Memory B cell (primary cell): ENCODE measurements at regions not wholly inside any gene's neighbourhood (a gene's known extent, or its start where the extent isn't known, plus 50 kb on each side); places are given as distances from the start of the nearest gene placed in this dataset.

Experiments used
- ATAC-seq: fragments of 150-1000 bp; cut with Tn5 transposase; 2 replicates; pipeline ENCODE4 v1.10.0; 2021; ENCODE audit warnings: low read depth, mild to moderate bottlenecking, moderate library complexity
- DNase-seq, 2 donors: peaks; one replicate each; pipeline ENCODE4 v3.0.0; 2022; ENCODE audit warnings: low spot score in 2 of 2
- H3K27ac Mint-ChIP-seq: one replicate; pipeline ENCODE4 v1.8.0; 2022; ENCODE audit warnings: mild to moderate bottlenecking, moderate library complexity, mixed read lengths
- H3K27me3 Mint-ChIP-seq: one replicate; pipeline ENCODE4 v1.8.0; 2022; ENCODE audit warnings: mixed read lengths
- H3K36me3 Mint-ChIP-seq: one replicate; pipeline ENCODE4 v1.8.0; 2022; ENCODE audit warnings: mild to moderate bottlenecking, mixed read lengths
- H3K4me1 Mint-ChIP-seq: one replicate; pipeline ENCODE4 v1.8.0; 2022; ENCODE audit warnings: mixed read lengths
- H3K4me3 Mint-ChIP-seq: one replicate; pipeline ENCODE4 v1.8.0; 2022; ENCODE audit warnings: mild to moderate bottlenecking, moderate library complexity, mixed read lengths
- H3K9me3 Mint-ChIP-seq: one replicate; pipeline ENCODE4 v1.8.0; 2022; ENCODE audit warnings: mixed read lengths

GRCh38 chr12:88994971-88995370 lies 357.3 kb downstream of the DUSP6 start:
- Mint-ChIP-seq H3K27ac (no peak overlapping the region), H3K9me3 (no peaks in the 10 kb centered on the region), H3K27me3 (peaks cover 8% of the 10 kb centered on the region), H3K4me1 (no peaks in the 10 kb centered on the region), H3K4me3 (no peak overlapping the region), H3K36me3 (no peaks in the 10 kb centered on the region)
- DNase-seq (no peak), ATAC-seq (no peak)

DNA sequence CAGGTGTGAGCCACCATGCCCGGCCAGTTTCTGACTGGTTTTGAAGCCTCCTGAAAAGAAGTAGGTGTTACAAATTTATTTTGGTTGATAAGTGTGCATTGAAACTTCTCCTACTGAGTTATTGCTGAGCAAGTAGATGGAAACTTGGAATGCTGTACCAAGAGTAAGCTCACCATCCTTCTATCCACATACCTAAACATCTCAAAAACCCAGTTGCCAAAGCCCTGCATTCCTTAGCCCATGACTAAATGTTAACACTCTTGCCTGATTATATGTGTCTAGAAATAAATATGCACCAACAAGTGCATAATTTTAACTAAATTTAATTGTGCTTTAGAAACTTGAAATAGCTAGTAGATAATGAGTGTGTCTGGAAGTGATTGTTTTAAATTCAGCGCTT lies 357.8 kb downstream of the DUSP6 start:
- H3K9me3 Mint-ChIP-seq: no peaks in the 10 kb centered on the region
- peaks cover 8% of the 10 kb centered on the region for H3K27me3 Mint-ChIP-seq
- no peak overlapping the region for H3K27ac Mint-ChIP-seq
- ATAC-seq: no peak
- H3K4me1 Mint-ChIP-seq: no peaks in the 10 kb centered on the region
- no peak overlapping the region for H3K4me3 Mint-ChIP-seq
- no peaks in the 10 kb centered on the region for H3K36me3 Mint-ChIP-seq
- DNase-seq: no peak

GRCh38 chr12:88993651-88994050 lies 358.6 kb downstream of the DUSP6 start:
- Mint-ChIP-seq H3K27ac (no peak overlapping the region), H3K36me3 (no peaks in the 10 kb centered on the region), H3K9me3 (no peaks in the 10 kb centered on the region), H3K4me3 (no peak overlapping the region), H3K4me1 (no peaks in the 10 kb centered on the region), H3K27me3 (peaks cover 8% of the 10 kb centered on the region)
- ATAC-seq (no peak), DNase-seq (no peak)

DNA sequence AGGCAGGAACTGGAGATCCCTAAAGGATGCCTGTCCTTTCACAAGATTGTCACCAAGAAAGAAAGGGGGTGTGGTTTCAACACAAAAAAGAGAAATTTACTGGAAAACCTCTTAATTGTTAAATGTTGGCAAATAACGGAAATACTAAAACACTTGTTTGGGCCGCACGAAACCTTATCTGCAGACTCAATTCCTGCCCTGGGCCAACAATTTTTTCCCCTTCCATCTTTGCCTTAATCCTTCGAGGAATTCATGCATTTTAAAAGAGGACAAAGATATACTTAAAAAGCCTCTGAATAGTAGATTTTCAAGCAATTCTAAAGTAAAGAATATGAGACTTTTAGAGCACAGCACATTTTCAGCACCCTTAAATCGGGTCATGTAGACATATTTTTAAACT lies 366.2 kb downstream of the DUSP6 start:
- no peaks in the 10 kb centered on the region for H3K36me3 Mint-ChIP-seq
- no peak for DNase-seq
- H3K27ac Mint-ChIP-seq: no peak overlapping the region
- no peaks in the 10 kb centered on the region for H3K9me3 Mint-ChIP-seq
- no peaks in the 10 kb centered on the region for H3K4me1 Mint-ChIP-seq
- ATAC-seq: no peak
- H3K4me3 Mint-ChIP-seq: no peak overlapping the region
- H3K27me3 Mint-ChIP-seq: peaks cover 11% of the 10 kb centered on the region

- H3K4me1 Mint-ChIP-seq: no peaks in the 10 kb centered on the region
- H3K27ac Mint-ChIP-seq: no peak overlapping the region
- H3K27me3 Mint-ChIP-seq: peaks cover 8% of the 10 kb centered on the region
- H3K36me3 Mint-ChIP-seq: no peaks in the 10 kb centered on the region
- no peak overlapping the region for H3K4me3 Mint-ChIP-seq
- H3K9me3 Mint-ChIP-seq: no peaks in the 10 kb centered on the region
- DNase-seq: no peak
- no peak for ATAC-seq
Measured at GRCh38 chr12:88985631-88986030, 366.7 kb downstream of the DUSP6 start.

- Mint-ChIP-seq H3K9me3 (no peaks in the 10 kb centered on the region), H3K4me1 (no peaks in the 10 kb centered on the region), H3K36me3 (no peaks in the 10 kb centered on the region), H3K27ac (no peak overlapping the region), H3K27me3 (peaks cover 8% of the 10 kb centered on the region), H3K4me3 (no peak overlapping the region)
- ATAC-seq (no peak), DNase-seq (no peak)
Measured at GRCh38 chr12:88985011-88985410, 367.3 kb downstream of the DUSP6 start.

- Mint-ChIP-seq H3K4me3 (no peak overlapping the region), H3K36me3 (no peaks in the 10 kb centered on the region), H3K27ac (no peak overlapping the region), H3K27me3 (peaks cover 12% of the 10 kb centered on the region), H3K4me1 (no peaks in the 10 kb centered on the region), H3K9me3 (no peaks in the 10 kb centered on the region)
- no peak for DNase-seq
- no peak for ATAC-seq
Measured at GRCh38 chr12:88982694-88983093, 369.6 kb downstream of the DUSP6 start.

- Mint-ChIP-seq H3K4me1 (no peaks in the 10 kb centered on the region), H3K9me3 (no peaks in the 10 kb centered on the region), H3K36me3 (no peaks in the 10 kb centered on the region), H3K27ac (no peak overlapping the region), H3K4me3 (no peak overlapping the region), H3K27me3 (peaks cover 8% of the 10 kb centered on the region)
- no peak for ATAC-seq
- no peak for DNase-seq
Measured at GRCh38 chr12:88977115-88977514, 375.2 kb downstream of the DUSP6 start.

- ATAC-seq: no peak
Measured at GRCh38 chr12:88973998-88974397, 378.3 kb downstream of the DUSP6 start.

GRCh38 chr12:88970740-88971139 lies 381.6 kb downstream of the DUSP6 start:
- ATAC-seq (no peak), DNase-seq (no peak)
- no peaks in the 10 kb centered on the region for H3K9me3 Mint-ChIP-seq
- no peak overlapping the region for H3K4me3 Mint-ChIP-seq
- no peaks in the 10 kb centered on the region for H3K36me3 Mint-ChIP-seq
- H3K27ac Mint-ChIP-seq: no peak overlapping the region
- H3K27me3 Mint-ChIP-seq: peaks cover 5% of the 10 kb centered on the region
- H3K4me1 Mint-ChIP-seq: no peaks in the 10 kb centered on the region

More at GRCh38 chr12:88973998-88974397, 378.3 kb downstream of the DUSP6 start:
- DNase-seq: no peak
- H3K36me3 Mint-ChIP-seq: no peaks in the 10 kb centered on the region
- H3K4me3 Mint-ChIP-seq: no peak overlapping the region
- H3K9me3 Mint-ChIP-seq: no peaks in the 10 kb centered on the region
- H3K27me3 Mint-ChIP-seq: peaks cover 6% of the 10 kb centered on the region
- H3K4me1 Mint-ChIP-seq: no peaks in the 10 kb centered on the region
- no peak overlapping the region for H3K27ac Mint-ChIP-seq

- H3K9me3 Mint-ChIP-seq: no peaks in the 10 kb centered on the region
Measured at GRCh38 chr12:88969127-88969526, 383.2 kb downstream of the DUSP6 start.

GRCh38 chr12:88960213-88960878 lies 380.1 kb upstream of the KITLG start:
- no peak for DNase-seq
- no peak for ATAC-seq
- Mint-ChIP-seq H3K27me3 (no peaks in the 10 kb centered on the region), H3K4me1 (no peaks in the 10 kb centered on the region), H3K9me3 (no peaks in the 10 kb centered on the region), H3K36me3 (no peaks in the 10 kb centered on the region), H3K27ac (no peak overlapping the region), H3K4me3 (no peak overlapping the region)

More at GRCh38 chr12:88969127-88969526, 383.2 kb downstream of the DUSP6 start:
- peaks cover 5% of the 10 kb centered on the region for H3K27me3 Mint-ChIP-seq
- H3K36me3 Mint-ChIP-seq: no peaks in the 10 kb centered on the region
- no peaks in the 10 kb centered on the region for H3K4me1 Mint-ChIP-seq
- H3K27ac Mint-ChIP-seq: no peak overlapping the region
- H3K4me3 Mint-ChIP-seq: no peak overlapping the region
- no peak for ATAC-seq
- DNase-seq: no peak

GRCh38 chr12:88958946-88959345 lies 378.7 kb upstream of the KITLG start:
- H3K4me3 Mint-ChIP-seq: no peak overlapping the region
- no peak for DNase-seq
- H3K9me3 Mint-ChIP-seq: no peaks in the 10 kb centered on the region
- H3K27ac Mint-ChIP-seq: no peak overlapping the region
- H3K4me1 Mint-ChIP-seq: no peaks in the 10 kb centered on the region
- H3K27me3 Mint-ChIP-seq: no peaks in the 10 kb centered on the region
- no peak for ATAC-seq
- no peaks in the 10 kb centered on the region for H3K36me3 Mint-ChIP-seq

DNA sequence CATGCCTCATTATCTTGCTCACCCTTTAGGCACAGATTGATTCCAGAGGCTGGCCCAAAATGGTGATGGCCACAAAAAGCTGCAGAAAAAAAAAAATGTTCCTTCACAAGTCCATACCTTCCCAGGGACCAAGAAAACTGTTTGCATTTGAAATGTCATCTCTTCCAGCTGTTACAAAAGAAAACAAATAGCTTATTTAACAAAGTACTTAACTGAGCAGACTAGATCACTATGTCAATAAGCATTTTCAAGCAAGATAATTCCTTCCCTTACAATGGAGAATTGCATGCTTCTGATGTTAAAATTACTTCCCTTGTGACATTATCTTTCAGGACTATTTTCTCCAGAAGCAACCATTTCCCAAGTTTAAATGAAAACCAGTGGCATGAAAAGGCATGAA lies 377.9 kb upstream of the KITLG start:
- Mint-ChIP-seq H3K4me1 (no peaks in the 10 kb centered on the region), H3K27ac (no peak overlapping the region), H3K36me3 (no peaks in the 10 kb centered on the region), H3K27me3 (no peaks in the 10 kb centered on the region), H3K4me3 (no peak overlapping the region), H3K9me3 (no peaks in the 10 kb centered on the region)
- DNase-seq (no peak), ATAC-seq (no peak)

DNA sequence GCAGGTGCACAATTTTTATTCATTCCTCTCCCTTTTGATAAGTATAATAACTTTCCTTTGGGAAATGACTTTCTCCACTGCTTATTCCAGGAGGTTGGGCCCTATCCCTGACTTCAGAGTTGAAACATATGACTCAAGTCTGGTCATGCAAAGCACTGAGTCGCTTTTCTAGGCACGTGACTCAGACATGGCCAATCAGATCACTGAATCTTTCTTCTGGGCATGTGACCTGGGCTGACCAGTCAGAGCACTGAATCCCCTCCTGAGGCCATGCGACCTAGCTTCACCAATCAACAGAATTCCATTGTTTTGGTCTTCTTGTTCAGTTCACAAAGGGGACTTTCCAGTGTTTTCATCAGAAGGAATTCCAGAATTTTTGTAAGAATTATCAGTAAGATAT lies 377.1 kb upstream of the KITLG start:
- ATAC-seq (no peak), DNase-seq (no peak)
- H3K27me3 Mint-ChIP-seq: no peaks in the 10 kb centered on the region
- H3K27ac Mint-ChIP-seq: no peak overlapping the region
- no peak overlapping the region for H3K4me3 Mint-ChIP-seq
- no peaks in the 10 kb centered on the region for H3K4me1 Mint-ChIP-seq
- H3K9me3 Mint-ChIP-seq: no peaks in the 10 kb centered on the region
- H3K36me3 Mint-ChIP-seq: no peaks in the 10 kb centered on the region
